ENCODE measurements at regions not wholly inside any gene's neighbourhood (a gene's known extent, or its start where the extent isn't known, plus 50 kb on each side); places are given as distances from the start of the nearest gene placed in this dataset.

GRCh38 chr4:53920883-53921282, 143.5 kb downstream of the CHIC2 start:
- DNase-seq (ENCODE audit: low read depth in 2 of 2), result no peak

DNA sequence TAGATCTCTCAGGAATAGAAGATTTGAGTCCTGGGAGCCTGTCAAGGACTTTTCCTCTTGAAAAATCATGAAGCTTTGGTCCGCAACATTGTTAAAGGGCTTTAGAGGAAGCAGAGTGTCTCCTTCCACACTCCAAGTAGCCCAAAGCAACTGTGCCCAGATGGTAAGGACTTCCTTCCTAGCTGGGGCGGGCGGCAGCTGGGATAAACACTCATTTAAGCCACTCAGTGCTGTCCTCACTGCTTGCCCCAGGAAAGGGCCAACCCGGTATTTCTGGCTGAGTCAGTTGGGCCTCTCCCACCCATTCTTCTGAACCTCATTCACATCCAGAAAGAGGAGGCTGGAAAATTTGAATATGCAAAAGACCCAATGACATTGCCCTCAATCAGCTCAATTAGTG, 144.3 kb downstream of the CHIC2 start:
- no peak for DNase-seq (ENCODE audit: low read depth in 2 of 2)

DNA sequence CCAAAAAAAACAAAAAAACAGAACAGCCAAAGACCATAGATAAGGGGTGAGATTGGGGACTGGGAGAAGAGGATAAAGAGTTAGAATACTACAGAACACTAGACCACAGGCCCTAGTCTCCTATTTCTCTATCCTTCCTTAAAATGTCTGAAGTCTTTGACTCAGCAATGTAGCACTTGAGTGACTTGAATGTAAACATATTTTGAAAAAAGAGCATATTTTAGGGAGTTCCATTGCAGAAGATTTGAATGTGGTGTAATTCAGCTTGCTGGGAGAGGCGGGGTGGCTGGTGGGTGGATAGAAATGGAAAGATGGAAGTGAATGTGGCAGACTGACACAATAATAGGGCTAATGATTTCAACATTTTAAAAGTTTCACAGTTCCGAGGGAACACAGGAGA, 144.9 kb downstream of the CHIC2 start:
- DNase-seq (ENCODE audit: low read depth in 2 of 2), result no peak

GRCh38 chr4:53917729-53918128, 146.7 kb downstream of the CHIC2 start:
- no peak for DNase-seq (ENCODE audit: low read depth in 2 of 2)

GRCh38 chr4:53916431-53916889, 147.9 kb downstream of the CHIC2 start:
- DNase-seq (ENCODE audit: low read depth in 2 of 2), result no peak

DNA sequence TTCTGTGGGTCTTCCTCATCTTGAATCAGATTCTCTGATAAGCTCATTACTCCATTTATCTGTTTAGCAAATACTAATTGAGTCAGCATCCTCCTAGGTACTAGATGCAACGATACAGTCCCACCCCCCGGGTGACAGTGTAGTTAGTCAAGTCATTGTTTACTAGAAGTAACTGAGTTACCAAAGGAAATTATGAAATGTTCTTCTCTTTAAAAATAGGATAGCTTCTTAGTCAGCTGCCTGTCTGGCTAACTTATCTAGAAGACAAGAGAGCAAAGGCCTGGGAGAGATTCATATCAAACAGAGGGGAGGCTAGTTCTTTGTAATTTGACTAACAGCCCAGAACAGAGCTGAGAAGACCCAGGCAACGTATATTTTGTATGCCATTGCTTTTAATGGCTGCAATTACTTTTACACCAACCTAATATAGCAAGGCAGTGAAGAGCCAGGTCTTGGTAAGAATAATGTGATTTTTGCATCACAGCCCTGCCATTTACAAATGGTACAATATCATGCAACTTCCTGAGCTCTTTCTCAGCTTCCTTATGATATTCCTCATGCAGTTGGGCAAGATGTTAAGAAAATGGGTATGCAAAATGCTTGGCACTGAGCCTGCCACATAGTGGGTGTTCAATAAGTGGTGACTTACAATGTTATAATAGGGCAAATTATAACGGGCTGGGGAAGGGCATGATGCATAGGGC, 149.9 kb downstream of the CHIC2 start:
- DNase-seq (ENCODE audit: low read depth in 2 of 2), result peak in 1 of 2 donors; percentile 43

GRCh38 chr4:53913771-53914170, 150.6 kb downstream of the CHIC2 start:
- no peak for DNase-seq (ENCODE audit: low read depth in 2 of 2)

- no peak for DNase-seq (ENCODE audit: low read depth in 2 of 2)
These were observed 151.5 kb downstream of the CHIC2 start for GRCh38 chr4:53912766-53913497.

GRCh38 chr4:53908661-53909078, 155.7 kb downstream of the CHIC2 start:
- no peak for DNase-seq (ENCODE audit: low read depth in 2 of 2)

GRCh38 chr4:53907772-53908171, 156.6 kb downstream of the CHIC2 start:
- DNase-seq (ENCODE audit: low read depth in 2 of 2), result no peak

DNA sequence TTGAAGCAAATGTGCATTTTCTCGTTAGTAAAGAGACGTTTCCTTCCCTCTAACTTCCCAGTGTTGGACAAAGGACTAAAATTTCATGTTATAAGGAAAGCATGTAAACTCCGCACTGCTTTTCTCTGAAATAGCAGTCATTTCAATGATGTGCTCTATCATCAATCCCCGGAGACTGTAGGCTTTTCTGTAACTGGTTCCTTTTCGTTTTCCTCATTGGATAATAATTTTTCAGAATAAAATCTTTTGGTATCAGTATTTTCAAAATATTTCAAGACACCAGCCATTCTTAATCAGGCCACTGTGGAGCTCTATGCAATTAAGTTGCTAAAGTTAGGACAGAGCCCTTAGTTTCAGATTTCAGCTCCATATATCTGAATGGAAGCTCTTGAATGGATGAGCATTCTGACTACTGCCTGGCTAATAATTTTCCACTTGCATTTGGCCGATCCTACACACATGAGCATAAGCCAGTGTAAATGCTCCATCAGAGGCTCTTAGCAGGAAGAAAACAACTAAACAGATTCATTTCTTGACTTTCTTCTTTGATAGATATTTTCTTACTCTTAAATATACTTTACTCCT, 157.7 kb downstream of the CHIC2 start:
- DNase-seq (ENCODE audit: low read depth in 2 of 2), result no peak

DNA sequence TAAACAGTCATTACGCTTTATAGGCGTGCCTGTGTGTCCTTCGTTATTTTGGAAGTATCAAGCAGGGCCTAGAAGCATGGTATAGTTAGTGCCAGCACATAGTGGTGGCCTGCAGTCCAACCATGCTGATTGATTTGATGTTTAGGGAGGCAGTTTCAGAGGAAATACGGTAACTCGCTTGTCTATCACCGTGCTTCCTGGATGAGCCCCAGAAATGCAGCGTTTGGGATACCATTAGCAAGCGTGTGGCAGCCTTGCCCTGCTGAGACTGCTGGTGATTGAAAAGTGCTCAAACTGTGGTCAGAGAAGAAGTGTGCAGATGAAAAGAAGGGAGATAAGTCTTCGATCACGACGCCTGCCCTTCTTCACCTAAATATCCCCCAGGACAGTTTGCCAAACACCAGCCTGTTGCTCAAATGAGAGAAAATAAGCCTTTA, 158.4 kb downstream of the CHIC2 start:
- no peak for DNase-seq (ENCODE audit: low read depth in 2 of 2)

- DNase-seq (ENCODE audit: low read depth in 2 of 2), result no peak
These were observed 159.0 kb downstream of the CHIC2 start for GRCh38 chr4:53905276-53905940.

- no peak for DNase-seq (ENCODE audit: low read depth in 2 of 2)
These were observed 161.6 kb downstream of the CHIC2 start for GRCh38 chr4:53902786-53903185.

DNA sequence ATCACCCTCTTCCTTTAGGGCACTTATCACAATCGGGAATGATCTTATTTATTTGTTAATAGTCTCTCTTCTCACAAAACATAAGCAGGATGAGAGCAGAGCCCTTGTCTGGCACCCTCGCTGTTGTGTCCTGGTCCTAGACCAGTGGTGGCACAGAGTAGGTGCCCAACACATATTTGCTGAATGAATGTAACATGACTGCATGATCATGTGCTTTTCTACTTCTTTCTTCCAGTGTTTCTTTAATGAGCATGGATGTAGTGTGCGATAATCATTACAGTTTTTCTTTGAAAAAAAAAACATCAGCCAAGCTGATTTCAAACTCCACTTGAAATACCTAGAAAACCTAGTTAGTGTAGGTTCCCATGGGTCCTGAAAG, 164.1 kb downstream of the CHIC2 start:
- DNase-seq (ENCODE audit: low read depth in 2 of 2), result no peak

DNA sequence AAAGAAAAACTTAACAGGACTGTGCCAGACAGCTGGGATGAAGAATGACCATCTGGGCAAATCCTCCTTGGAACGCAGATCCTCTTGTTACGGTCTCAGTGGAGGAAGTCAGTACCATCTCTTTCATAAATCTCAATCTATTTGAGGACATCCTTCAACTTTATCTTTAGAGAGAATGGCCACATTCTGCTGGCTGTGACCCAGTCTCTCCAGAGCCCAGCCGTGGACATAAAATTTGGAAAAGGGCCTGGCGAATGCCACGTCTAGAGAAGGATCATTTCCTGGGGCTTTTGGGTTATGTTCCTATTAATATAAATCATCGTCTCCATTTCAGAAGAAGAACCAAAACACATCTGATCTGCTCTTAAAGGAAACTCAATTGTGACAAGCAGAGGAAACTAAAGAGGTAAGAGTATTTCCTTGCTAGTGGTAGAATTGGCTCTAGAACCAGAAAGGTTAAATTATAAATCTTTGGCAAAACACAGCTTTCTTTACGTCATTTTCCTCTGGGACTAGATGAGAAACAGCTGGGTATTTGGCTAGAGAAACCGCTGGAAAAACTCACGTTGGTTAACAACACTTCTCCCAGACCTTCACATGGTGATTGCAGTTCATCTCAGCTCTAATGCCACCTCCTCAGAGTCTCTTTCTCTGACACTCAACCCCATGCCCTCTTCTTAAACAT, 164.7 kb downstream of the CHIC2 start:
- no peak for DNase-seq (ENCODE audit: low read depth in 2 of 2)

- DNase-seq (ENCODE audit: low read depth in 2 of 2), result no peak
These were observed 169.3 kb downstream of the CHIC2 start for GRCh38 chr4:53895137-53895536.

- no peak for DNase-seq (ENCODE audit: low read depth in 2 of 2)
These were observed 173.9 kb downstream of the CHIC2 start for GRCh38 chr4:53890461-53890860.

DNA sequence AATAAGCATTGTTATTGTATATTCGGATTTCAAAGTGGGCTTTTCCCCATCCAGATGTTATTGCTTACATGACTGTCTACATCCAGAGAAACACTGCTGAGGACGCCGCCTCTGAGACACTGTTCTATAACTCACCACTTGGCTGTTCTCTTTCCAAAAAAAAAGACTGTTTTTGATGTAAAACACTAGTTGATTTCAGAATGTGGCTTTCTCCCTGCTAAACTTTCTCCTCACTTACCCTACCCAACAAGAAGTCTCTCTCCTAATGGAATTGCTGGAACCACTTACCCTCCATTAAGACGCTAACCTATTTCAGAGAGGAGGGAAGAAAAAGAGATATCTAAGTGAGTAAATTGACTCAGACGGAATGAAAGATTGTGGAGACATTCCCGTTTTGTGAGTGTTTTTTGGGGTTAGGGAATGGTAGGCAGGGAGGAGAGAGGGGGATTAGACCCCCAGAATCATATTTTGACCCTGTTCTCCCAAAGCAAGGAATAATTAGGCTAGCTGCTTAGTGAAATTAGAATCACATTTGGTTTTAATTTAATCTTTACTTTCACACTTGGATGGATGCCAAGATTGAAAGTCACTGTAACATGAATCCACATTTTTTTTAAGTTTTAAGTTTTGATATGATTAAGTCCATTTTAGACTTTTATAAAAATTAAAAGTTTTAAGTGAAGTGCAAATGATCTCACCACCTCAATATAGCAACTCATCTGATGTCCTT, 174.9 kb downstream of the CHIC2 start:
- no peak for DNase-seq (ENCODE audit: low read depth in 2 of 2)

GRCh38 chr4:53886090-53886489, 178.3 kb downstream of the CHIC2 start:
- DNase-seq (ENCODE audit: low read depth in 2 of 2), result no peak

- DNase-seq (ENCODE audit: low read depth in 2 of 2), result no peak
These were observed 178.7 kb downstream of the CHIC2 start for GRCh38 chr4:53885668-53886067.
